ACC112 (cell line): ENCODE measurements at regions not wholly inside any gene's neighbourhood (a gene's known extent, or its start where the extent isn't known, plus 50 kb on each side); places are given as distances from the start of the nearest gene placed in this dataset.
"Not testable (repeated sequence)": the region's sequence is repeated elsewhere in the genome, so short reads cannot be mapped to it uniquely, and the experiment has no call there.

Source experiments
- H2AFZ ChIP-seq: fragments of 200-600 bp; sonication (generic); one replicate; pipeline ENCODE4 v1.6.0; 2017; ENCODE audit warnings: antibody characterized with exemption, low read length; ENCODE audit not compliant: unreplicated experiment
- H3K27ac ChIP-seq: fragments of 200-600 bp; sonication (generic); 2 replicates; pipeline ENCODE4 v1.5.1; 2014; ENCODE audit warnings: low read depth, mild to moderate bottlenecking, antibody characterized with exemption, low read length, moderate library complexity
- H3K27me3 ChIP-seq: fragments of 200-600 bp; sonication (generic); 2 replicates; pipeline ENCODE4 v1.6.1; 2014; ENCODE audit warnings: mild to moderate bottlenecking, antibody characterized with exemption, low read length, moderate library complexity, mixed read lengths; ENCODE audit not compliant: insufficient read depth
- H3K36me3 ChIP-seq: fragments of 200-600 bp; sonication (generic); 2 replicates; pipeline ENCODE4 v1.6.1; 2016; ENCODE audit warnings: mild to moderate bottlenecking, antibody characterized with exemption, low read length, moderate library complexity, mixed read lengths; ENCODE audit not compliant: insufficient read depth
- H3K4me1 ChIP-seq: fragments of 200-600 bp; sonication (generic); one replicate; pipeline ENCODE4 v1.6.1; 2016; ENCODE audit warnings: low read length, mixed read lengths; ENCODE audit not compliant: insufficient read depth, unreplicated experiment, control insufficient read depth
- H3K4me3 ChIP-seq: fragments of 200-600 bp; sonication (generic); 2 replicates; pipeline ENCODE4 v1.5.1; 2014; ENCODE audit warnings: mild to moderate bottlenecking, low read depth, low read length
- H3K79me2 ChIP-seq: fragments of 200-600 bp; sonication (generic); one replicate; pipeline ENCODE4 v1.6.0; 2016; ENCODE audit warnings: low read length; ENCODE audit not compliant: control insufficient read depth, unreplicated experiment, insufficient read depth

DNA sequence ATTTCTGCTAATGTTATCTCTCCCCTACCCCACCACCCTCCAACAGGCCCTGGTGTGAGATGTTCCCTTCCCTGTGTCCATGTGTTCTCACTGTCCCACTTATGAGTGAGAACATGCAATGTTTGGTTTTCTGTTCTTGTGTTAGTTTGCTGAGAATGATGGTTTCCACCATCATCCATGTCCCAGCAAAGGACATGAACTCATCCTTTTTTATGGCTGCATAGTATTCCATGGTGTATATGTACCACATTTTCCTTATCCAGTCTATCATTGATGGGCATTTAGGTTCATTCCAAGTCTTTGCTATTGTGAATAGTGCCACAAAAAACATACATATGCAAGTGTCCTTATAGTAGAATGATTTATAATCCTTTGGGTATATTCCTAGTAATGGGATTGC is 104.5 kb downstream of the ZNF33B start:
- not testable (repeated sequence) for H3K4me1 ChIP-seq, H3K4me3 ChIP-seq, H3K36me3 ChIP-seq, H2AFZ ChIP-seq, H3K27ac ChIP-seq, H3K27me3 ChIP-seq, H3K79me2 ChIP-seq

DNA sequence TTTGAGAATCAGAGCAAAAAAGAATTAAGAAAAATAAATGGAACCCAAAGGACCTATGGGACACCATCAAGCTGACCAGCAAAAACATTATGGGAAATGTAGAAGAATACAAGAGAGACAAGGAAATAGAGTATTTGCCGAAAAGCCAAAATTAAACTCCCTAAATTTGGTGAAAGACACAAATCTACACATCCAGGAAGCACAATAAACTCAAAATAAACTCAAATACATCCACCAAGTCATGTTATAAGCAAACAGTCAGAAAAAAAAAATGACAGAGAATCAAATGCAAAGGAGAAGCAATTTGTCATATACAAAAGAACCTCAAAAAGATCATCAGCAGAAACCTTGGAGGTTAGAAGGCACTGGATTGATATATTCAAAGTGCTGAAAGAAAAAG is 105.4 kb downstream of the ZNF33B start:
- no peaks in the 10 kb centered on the region for H3K4me1 ChIP-seq
- 0 out of 2 replicates have a peak, but pooled peaks cover 3% of the 10 kb centered on the region for H3K36me3 ChIP-seq
- H3K79me2 ChIP-seq = no peaks in the 10 kb centered on the region
- H3K27me3 ChIP-seq = no peaks in the 10 kb centered on the region
- no peak overlapping the region for H2AFZ ChIP-seq
- H3K4me3 ChIP-seq = no peak overlapping the region
- H3K27ac ChIP-seq = no peak overlapping the region

- Histone ChIP-seq H3K36me3 (peaks cover 51% of the 10 kb centered on the region), H3K27ac (no peak overlapping the region), H3K79me2 (no peaks in the 10 kb centered on the region), H3K27me3 (no peaks in the 10 kb centered on the region), H3K4me3 (no peak overlapping the region), H2AFZ (no peak overlapping the region), H3K4me1 (no peaks in the 10 kb centered on the region)
Measured at GRCh38 chr10:42523098-42523497, 115.3 kb downstream of the ZNF33B start.

DNA sequence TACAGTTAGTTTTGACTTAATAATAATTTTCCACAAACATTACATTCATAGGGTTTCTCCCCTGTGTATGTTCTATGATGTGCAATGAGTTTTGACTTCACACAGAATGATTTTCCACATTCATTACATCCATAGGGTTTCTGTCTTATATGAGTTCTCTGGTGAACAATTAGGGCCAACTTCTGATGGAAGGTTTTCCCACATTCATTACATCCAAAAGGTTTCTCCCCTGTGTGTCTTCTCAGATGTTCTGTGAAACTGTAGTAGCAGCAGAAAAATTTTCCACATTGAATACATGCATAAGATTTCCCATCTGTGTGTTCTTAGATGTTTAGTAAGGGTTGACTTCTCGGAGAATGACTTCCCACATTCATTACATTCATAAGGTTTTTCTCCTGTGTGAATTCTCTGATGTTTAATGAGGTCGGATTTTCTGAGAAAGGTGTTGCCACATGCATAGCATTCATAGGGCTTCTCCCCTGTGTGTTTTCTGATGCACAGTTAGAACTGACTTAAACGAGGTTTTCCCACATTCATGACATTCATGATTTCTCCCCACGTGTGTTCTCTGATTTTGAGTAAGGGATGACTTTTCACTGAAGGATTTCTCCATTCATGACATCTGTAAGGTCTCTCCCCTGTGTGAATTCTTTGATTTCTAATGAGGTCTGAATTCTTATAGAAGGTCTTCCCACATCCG is 118.5 kb downstream of the ZNF33B start:
- Histone ChIP-seq H3K4me3 (no peak overlapping the region), H3K4me1 (no peaks in the 10 kb centered on the region), H2AFZ (no peak overlapping the region)

DNA sequence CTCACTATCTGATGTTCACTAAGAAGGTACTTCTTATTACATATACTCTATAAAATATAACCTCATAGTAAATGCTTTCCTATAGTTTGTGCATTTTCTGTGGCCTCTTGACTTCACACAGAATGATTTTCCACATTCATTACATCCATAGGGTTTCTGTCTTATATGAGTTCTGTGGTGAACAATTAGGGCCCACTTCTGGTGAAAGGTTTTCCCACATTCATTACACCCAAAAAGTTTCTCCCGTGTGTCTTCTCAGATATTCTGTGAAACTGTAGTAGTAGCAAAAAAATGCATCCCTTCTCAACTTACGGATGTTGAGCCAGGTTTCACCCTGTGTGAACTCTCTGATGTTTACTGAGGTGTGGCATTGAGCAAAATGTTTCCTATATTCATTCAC is 119.3 kb downstream of the ZNF33B start:
- no peaks in the 10 kb centered on the region for H3K4me1 ChIP-seq
- no peak overlapping the region for H3K27ac ChIP-seq
- no peak overlapping the region for H2AFZ ChIP-seq
- no peaks in the 10 kb centered on the region for H3K79me2 ChIP-seq
- H3K4me3 ChIP-seq = no peak overlapping the region
- H3K36me3 ChIP-seq = peaks cover 40% of the 10 kb centered on the region
- H3K27me3 ChIP-seq = no peaks in the 10 kb centered on the region

More for the DNA sequence above, 118.5 kb downstream of the ZNF33B start:
- H3K27ac ChIP-seq = no peak overlapping the region
- H3K36me3 ChIP-seq = peaks cover 46% of the 10 kb centered on the region
- no peaks in the 10 kb centered on the region for H3K79me2 ChIP-seq
- H3K27me3 ChIP-seq = no peaks in the 10 kb centered on the region

- Histone ChIP-seq H3K4me1 (no peaks in the 10 kb centered on the region), H3K36me3 (no peaks in the 10 kb centered on the region; the same call in 1 of the 2 replicates), H3K4me3 (no peak overlapping the region), H3K27ac (no peak overlapping the region), H3K79me2 (no peaks in the 10 kb centered on the region), H2AFZ (no peak overlapping the region), H3K27me3 (no peaks in the 10 kb centered on the region)
Measured at GRCh38 chr10:42513921-42514320, 124.4 kb downstream of the ZNF33B start.

DNA sequence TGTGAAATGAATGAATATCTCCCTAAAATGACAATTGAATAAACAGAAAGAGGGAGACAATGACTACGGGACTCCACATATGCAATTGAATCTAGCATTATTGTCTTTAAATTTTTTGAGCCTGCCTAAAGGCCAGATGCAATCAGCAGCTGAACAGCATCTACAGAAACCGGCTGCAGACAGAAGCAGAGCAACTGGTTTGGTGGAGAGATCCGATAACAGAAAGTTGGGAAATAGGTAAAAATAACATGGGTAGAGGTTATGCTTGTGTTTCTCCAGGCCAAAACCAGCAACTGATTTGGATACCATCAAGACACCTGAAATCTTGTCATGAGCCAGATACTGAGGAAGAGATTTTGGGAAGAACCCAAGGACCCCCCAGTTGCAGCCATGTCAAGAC is 146.6 kb downstream of the ZNF33B start:
- Histone ChIP-seq H3K27ac (no peak overlapping the region), H3K36me3 (0 out of 2 replicates have a peak, but pooled peaks cover 3% of the 10 kb centered on the region), H3K79me2 (no peaks in the 10 kb centered on the region), H3K4me3 (no peak overlapping the region), H3K4me1 (peaks cover 13% of the 10 kb centered on the region), H2AFZ (no peak overlapping the region), H3K27me3 (no peaks in the 10 kb centered on the region)

- no peak overlapping the region for H3K4me3 ChIP-seq
- no peak overlapping the region for H3K27ac ChIP-seq
- 0 out of 2 replicates have a peak, but pooled peaks cover 3% of the 10 kb centered on the region for H3K36me3 ChIP-seq
- H3K27me3 ChIP-seq = no peaks in the 10 kb centered on the region
- no peak overlapping the region for H2AFZ ChIP-seq
- H3K4me1 ChIP-seq = peaks cover 13% of the 10 kb centered on the region
- H3K79me2 ChIP-seq = no peaks in the 10 kb centered on the region
Measured at GRCh38 chr10:42491001-42491592, 147.3 kb downstream of the ZNF33B start.

- Histone ChIP-seq H3K27me3 (no peaks in the 10 kb centered on the region), H3K4me1 (peaks cover 13% of the 10 kb centered on the region), H2AFZ (no peak overlapping the region), H3K27ac (no peak overlapping the region), H3K4me3 (no peak overlapping the region), H3K36me3 (0 out of 2 replicates have a peak, but pooled peaks cover 3% of the 10 kb centered on the region), H3K79me2 (no peaks in the 10 kb centered on the region)
Measured at GRCh38 chr10:42490368-42490767, 148.0 kb downstream of the ZNF33B start.

GRCh38 chr10:42488416-42488815 is 150.0 kb downstream of the ZNF33B start:
- H3K27me3 ChIP-seq = no peaks in the 10 kb centered on the region
- H3K36me3 ChIP-seq = 0 out of 2 replicates have a peak, but pooled peaks cover 3% of the 10 kb centered on the region
- no peaks in the 10 kb centered on the region for H3K79me2 ChIP-seq
- peaks cover 13% of the 10 kb centered on the region for H3K4me1 ChIP-seq
- H3K27ac ChIP-seq = peak overlapping the region; percentile 46
- H3K4me3 ChIP-seq = peak overlapping the region; percentile 64
- peak overlapping the region; percentile 22 for H2AFZ ChIP-seq

- H3K27ac ChIP-seq = no peak overlapping the region
- no peaks in the 10 kb centered on the region for H3K4me1 ChIP-seq
- H2AFZ ChIP-seq = no peak overlapping the region
- H3K36me3 ChIP-seq = no peaks in the 10 kb centered on the region
- H3K79me2 ChIP-seq = no peaks in the 10 kb centered on the region
- no peak overlapping the region for H3K4me3 ChIP-seq
- H3K27me3 ChIP-seq = no peaks in the 10 kb centered on the region
Measured at GRCh38 chr10:42482411-42482810, 156.0 kb downstream of the ZNF33B start.
